Kidney epithelial cell (primary cell): ENCODE measurements at regions not wholly inside any gene's neighbourhood (a gene's known extent, or its start where the extent isn't known, plus 50 kb on each side); places are given as distances from the start of the nearest gene placed in this dataset.

Experiments used
- DNase-seq: peaks from one replicate; pipeline ENCODE4 v3.0.0-alpha.2; 2010; ENCODE audit warnings: low read depth
- H3K27me3 ChIP-seq: 2 replicates; pipeline ENCODE4 v1.6.0; 2011; ENCODE audit warnings: low read length; ENCODE audit not compliant: control insufficient read depth, insufficient read depth
- H3K36me3 ChIP-seq: 2 replicates; pipeline ENCODE4 v1.5.1; 2011; ENCODE audit warnings: low read length; ENCODE audit not compliant: control insufficient read depth, insufficient read depth
- H3K4me3 ChIP-seq: 2 replicates; pipeline ENCODE4 v1.5.1; 2011; ENCODE audit warnings: low read depth, mild to moderate bottlenecking, control low read depth, low read length
- CTCF ChIP-seq: IDR thresholded peaks from 2 replicates; pipeline ENCODE4 v1.5.1; 2011; ENCODE audit warnings: mild to moderate bottlenecking, moderate library complexity, low read length, control low read depth, inconsistent platforms; ENCODE audit not compliant: insufficient read depth, poor library complexity, severe bottlenecking

- no peak for DNase-seq
- no peak for TF ChIP-seq CTCF
- H3K4me3 ChIP-seq = no peak overlapping the region
- H3K36me3 ChIP-seq = no peaks in the 10 kb centered on the region
- no peaks in the 10 kb centered on the region for H3K27me3 ChIP-seq
Observed at GRCh38 chr9:87195306-87195705, 248.0 kb upstream of the GAS1 start.

DNA sequence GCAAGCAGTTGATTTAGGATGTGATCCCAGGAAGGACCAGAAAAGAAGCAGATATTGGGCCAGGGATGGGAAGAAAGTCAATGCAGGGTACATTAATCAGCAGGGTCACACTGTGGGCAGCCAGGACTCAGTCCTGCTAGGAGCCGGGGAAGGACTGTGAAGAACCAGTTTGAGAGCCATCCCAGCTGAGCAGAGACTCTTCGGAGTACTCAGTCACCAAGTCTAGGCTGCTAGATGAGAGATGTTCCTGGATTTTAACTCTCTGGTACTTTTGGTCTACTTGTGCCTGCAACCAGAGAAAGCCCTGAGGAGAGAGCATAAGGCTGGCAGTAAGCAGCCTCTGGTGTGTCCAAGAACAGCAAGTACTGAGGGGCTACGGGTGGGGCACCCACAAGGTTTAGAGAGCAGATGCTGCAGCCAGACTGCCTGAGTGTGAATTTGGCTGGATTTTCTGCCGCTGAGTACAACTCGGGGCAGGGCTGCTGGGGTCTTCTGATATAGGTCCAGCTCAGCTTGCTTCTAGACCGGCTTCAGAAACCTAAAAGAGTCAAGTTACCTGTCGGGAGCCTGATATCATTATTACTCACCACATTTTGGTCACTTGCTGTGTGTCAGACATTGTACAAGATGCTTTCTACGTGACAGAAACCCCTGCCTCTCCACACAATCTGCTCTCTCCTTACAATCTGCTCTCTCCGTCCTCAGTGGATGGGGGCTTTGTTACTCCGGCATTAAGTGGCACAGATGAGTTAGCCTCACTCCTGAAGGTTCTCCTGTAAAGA lies 250.2 kb upstream of the GAS1 start:
- Histone ChIP-seq H3K27me3 (no peaks in the 10 kb centered on the region), H3K36me3 (no peaks in the 10 kb centered on the region), H3K4me3 (no peak overlapping the region)
- TF ChIP-seq CTCF = no peak
- no peak for DNase-seq

DNA sequence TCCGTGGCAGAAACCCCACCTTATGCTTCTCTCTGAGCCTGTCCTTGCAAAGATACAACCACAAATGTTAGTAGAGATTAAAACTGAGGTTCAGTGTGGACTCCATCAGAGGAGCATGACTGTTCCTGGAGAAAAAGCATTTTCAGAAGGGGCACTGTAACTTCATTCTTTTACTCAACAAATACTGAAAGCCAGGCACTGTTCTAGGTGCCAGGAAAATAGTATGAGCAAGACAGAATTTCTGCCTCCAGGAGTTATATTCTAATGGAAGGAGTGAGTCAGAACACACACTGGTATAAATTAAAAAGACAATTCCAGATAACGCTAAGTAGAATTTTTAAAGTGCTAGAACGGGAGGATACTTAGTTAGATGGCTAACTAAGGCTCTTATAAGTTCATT lies 251.4 kb upstream of the GAS1 start:
- H3K27me3 ChIP-seq = no peaks in the 10 kb centered on the region
- no peak overlapping the region for H3K4me3 ChIP-seq
- no peak for DNase-seq
- TF ChIP-seq CTCF = no peak
- no peaks in the 10 kb centered on the region for H3K36me3 ChIP-seq

- DNase-seq = no peak
- no peaks in the 10 kb centered on the region for H3K36me3 ChIP-seq
- H3K4me3 ChIP-seq = no peak overlapping the region
- TF ChIP-seq CTCF = no peak
- no peaks in the 10 kb centered on the region for H3K27me3 ChIP-seq
Observed at GRCh38 chr9:87199278-87199677, 252.0 kb upstream of the GAS1 start.

DNA sequence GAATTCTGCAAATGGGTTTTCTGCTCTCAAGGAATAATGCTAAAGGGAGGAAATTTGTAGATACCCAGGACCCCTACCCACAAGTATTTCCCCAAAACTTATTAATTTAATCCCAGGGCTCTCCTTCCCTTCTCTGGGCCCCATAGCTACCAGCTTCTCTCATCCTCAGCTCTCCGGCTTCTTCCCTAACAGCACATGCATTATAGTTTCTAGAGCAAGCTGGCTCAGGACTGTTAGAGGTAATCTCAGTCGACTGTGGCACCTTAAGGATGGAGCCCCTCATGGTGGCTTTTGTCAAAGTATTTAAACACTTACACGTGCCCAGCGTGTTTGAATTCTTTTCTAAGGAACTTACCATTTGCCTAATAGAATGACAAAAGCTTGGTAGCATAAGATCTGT lies 252.5 kb upstream of the GAS1 start:
- Histone ChIP-seq H3K4me3 (no peak overlapping the region), H3K27me3 (no peaks in the 10 kb centered on the region), H3K36me3 (no peaks in the 10 kb centered on the region)
- DNase-seq = no peak
- TF ChIP-seq CTCF = no peak

GRCh38 chr9:87201351-87201751 lies 254.0 kb upstream of the GAS1 start:
- DNase-seq = no peak
- Histone ChIP-seq H3K4me3 (no peak overlapping the region), H3K27me3 (no peaks in the 10 kb centered on the region), H3K36me3 (no peaks in the 10 kb centered on the region)
- no peak for TF ChIP-seq CTCF
